ENCODE measurements at regions not wholly inside any gene's neighbourhood (a gene's known extent, or its start where the extent isn't known, plus 50 kb on each side); places are given as distances from the start of the nearest gene placed in this dataset.

GRCh38 chr3:182315313-182315712 is 478.0 kb upstream of the ATP11B start:
- H4K8ac ChIP-seq (ENCODE audit: low read depth in 2 of 2, low read length in 2 of 2) = no peak overlapping the region
- H3K9ac ChIP-seq (ENCODE audit: low read depth, low read length) = no peak overlapping the region
- H3K4me1 ChIP-seq (ENCODE audit: control insufficient read depth, insufficient read depth, low read length) = no peaks in the 10 kb centered on the region
- CTCF ChIA-PET = no interaction called here
- no peak overlapping the region for H4K91ac ChIP-seq (ENCODE audit: insufficient read depth, low read depth, low read length)
- dilution Hi-C loops (cut with HindIII; ENCODE audit: low sequenced_read_pairs, unreplicated experiment) = no loop called here
- H3K4me2 ChIP-seq (ENCODE audit: low read depth, low read length) = no peak overlapping the region
- no peak overlapping the region for H4K5ac ChIP-seq (ENCODE audit: low read depth, low read length)
- no peaks in the 10 kb centered on the region for H3K27me3 ChIP-seq (ENCODE audit: control insufficient read depth, insufficient read depth, low read length)
- H3K36me3 ChIP-seq (ENCODE audit: control insufficient read depth, insufficient read depth, low read length) = no peaks in the 10 kb centered on the region
- no peak overlapping the region for H3K18ac ChIP-seq (ENCODE audit: low read depth, low read length)
- no peak overlapping the region for H2AK9ac ChIP-seq (replicated peaks; ENCODE audit: low read depth, low read length, poor library complexity)
- no peak overlapping the region for H2BK5ac ChIP-seq (ENCODE audit: low read depth, low read length, poor library complexity, severe bottlenecking)
- H2AFZ ChIP-seq (replicated peaks; ENCODE audit: low read length, poor library complexity) = no peak overlapping the region
- H3K27ac ChIP-seq (ENCODE audit: insufficient read depth, low read length) = no peak overlapping the region
- no peak overlapping the region for H2BK120ac ChIP-seq (ENCODE audit: low read depth, low read length)
- in situ Hi-C loops (cut with MboI; ENCODE audit: low sequenced_read_pairs) = no loop called here
- no peak overlapping the region for H3K56ac ChIP-seq (ENCODE audit: extremely low read depth, insufficient read depth, low read length)
- 35% methylated on average over 2 of the region's 5 CpGs; no CpG with 5 or more reads in 1 of the 2 experiments for WGBS, 2 experiments (ENCODE audit: extremely low coverage in 2 of 2, insufficient read length in 1 of 2)
- H3K23ac ChIP-seq (ENCODE audit: low read depth, low read length) = no peak overlapping the region
- H2BK15ac ChIP-seq (ENCODE audit: low read depth, low read length) = no peak overlapping the region
- no peaks in the 10 kb centered on the region for H3K79me1 ChIP-seq (ENCODE audit: low read depth in 1 of 2, low read length in 2 of 2)
- TF ChIP-seq BHLHE40 (IDR thresholded peaks at IDR 0.05; ENCODE audit: low read depth, low read length) = no peak
- TF ChIP-seq POLR2A (IDR thresholded peaks at IDR 0.05; ENCODE audit: low read depth, low read length) = no peak
- TF ChIP-seq NFE2L2 (IDR thresholded peaks at IDR 0.05; ENCODE audit: low read depth, low read length) = no peak
- TF ChIP-seq MAFK (IDR thresholded peaks at IDR 0.05; ENCODE audit: low read depth, low read length) = no peak
- TF ChIP-seq FOS (IDR thresholded peaks at IDR 0.05; ENCODE audit: low read depth, low read length) = no peak
- TF ChIP-seq MXI1 (IDR thresholded peaks at IDR 0.05; ENCODE audit: borderline replicate concordance, low read depth, low read length) = no peak
- no peak for TF ChIP-seq USF2 (IDR thresholded peaks at IDR 0.05; ENCODE audit: low read depth, low read length)
- no peak for TF ChIP-seq RCOR1 (IDR thresholded peaks at IDR 0.05; ENCODE audit: insufficient replicate concordance, low read length)
- TF ChIP-seq RFX5 (IDR thresholded peaks at IDR 0.05; ENCODE audit: low read depth, low read length) = no peak
- POLR2A ChIA-PET (ENCODE audit: unreplicated experiment) = no interaction called here
- H3K9me1 ChIP-seq (ENCODE audit: insufficient read depth, low read length) = no peaks in the 10 kb centered on the region
- ATAC-seq (ENCODE audit: low read depth) (no peak), DNase-seq (no peak)
- no peak overlapping the region for H3K4me3 ChIP-seq (ENCODE audit: insufficient read depth, low read depth, low read length)
- H3K14ac ChIP-seq (replicated peaks; ENCODE audit: low read depth, low read length) = no peak overlapping the region
- no TSS peak for BruUV-seq (replicated peaks)
- intact Hi-C loops (cut with micrococcal nuclease) = no loop called here
- H2BK20ac ChIP-seq (ENCODE audit: low read depth, low read length) = no peak overlapping the region
- no peak overlapping the region for H2AK5ac ChIP-seq (ENCODE audit: low read depth, low read length)
- H3K4ac ChIP-seq (ENCODE audit: low read depth, low read length) = no peak overlapping the region
- peaks cover 10% of the 10 kb centered on the region for H3K9me3 ChIP-seq (ENCODE audit: control insufficient read depth, insufficient read depth, low read length)
- H4K20me1 ChIP-seq (ENCODE audit: insufficient read depth, low read length) = no peaks in the 10 kb centered on the region
